H9 (cell line): ENCODE measurements at regions not wholly inside any gene's neighbourhood (a gene's known extent, or its start where the extent isn't known, plus 50 kb on each side); places are given as distances from the start of the nearest gene placed in this dataset.

Experiments
- DNase-seq: peaks from one replicate; pipeline ENCODE4 v3.0.0-alpha.2; 2017
- H2AFZ ChIP-seq: one replicate; pipeline ENCODE4 v1.6.1; 2013; ENCODE audit warnings: mild to moderate bottlenecking, low read length, control low read depth, moderate library complexity
- H2AK5ac ChIP-seq: 2 replicates; pipeline ENCODE4 v1.6.1; 2013; ENCODE audit warnings: low read length, control low read depth, mixed read lengths; ENCODE audit not compliant: insufficient read length
- H2BK120ac ChIP-seq: one replicate; pipeline ENCODE4 v1.6.1; 2013; ENCODE audit warnings: low read depth, mild to moderate bottlenecking, low read length, control low read depth, inconsistent platforms; ENCODE audit not compliant: poor library complexity, severe bottlenecking
- H2BK12ac ChIP-seq: 2 replicates; pipeline ENCODE4 v1.6.1; 2013; ENCODE audit warnings: low read length, control low read depth, mixed read lengths, low read depth; ENCODE audit not compliant: insufficient read length
- H2BK15ac ChIP-seq: 2 replicates; pipeline ENCODE4 v1.6.1; 2013; ENCODE audit warnings: low read depth, low read length, control low read depth
- H2BK20ac ChIP-seq: one replicate; pipeline ENCODE4 v1.6.1; 2013; ENCODE audit warnings: low read depth, mild to moderate bottlenecking, low read length, control low read depth, inconsistent platforms; ENCODE audit not compliant: poor library complexity, severe bottlenecking
- H2BK5ac ChIP-seq: 2 replicates; pipeline ENCODE4 v1.6.1; 2013; ENCODE audit warnings: low read length, control low read depth, mixed read lengths; ENCODE audit not compliant: insufficient read length
- H3K14ac ChIP-seq: 2 replicates; pipeline ENCODE4 v1.6.1; 2013; ENCODE audit warnings: low read length, control low read depth; ENCODE audit not compliant: insufficient read depth
- H3K18ac ChIP-seq: 2 replicates; pipeline ENCODE4 v1.6.1; 2013; ENCODE audit warnings: low read depth, mild to moderate bottlenecking, mixed read lengths, low read length, control low read depth; ENCODE audit not compliant: insufficient read length
- H3K23ac ChIP-seq: 2 replicates; pipeline ENCODE4 v1.6.1; 2013; ENCODE audit warnings: low read length, control low read depth, mixed read lengths, low read depth; ENCODE audit not compliant: insufficient read length
- H3K23me2 ChIP-seq: 2 replicates; pipeline ENCODE4 v1.6.1; 2013; ENCODE audit warnings: low read depth, mild to moderate bottlenecking, mixed read lengths, low read length, control low read depth; ENCODE audit not compliant: insufficient read length, poor library complexity, severe bottlenecking
- H3K27ac ChIP-seq: 2 replicates; pipeline ENCODE4 v1.5.1; 2013; ENCODE audit warnings: low read length, control low read depth, mixed read lengths, low read depth; ENCODE audit not compliant: insufficient read length
- H3K27me3 ChIP-seq: 2 replicates; pipeline ENCODE4 v1.6.1; 2013; ENCODE audit warnings: low read length, control low read depth, inconsistent platforms; ENCODE audit not compliant: insufficient read depth
- H3K4ac ChIP-seq: 2 replicates; pipeline ENCODE4 v1.6.1; 2013; ENCODE audit warnings: low read depth, mild to moderate bottlenecking, control low read depth, inconsistent platforms, low read length, moderate library complexity
- H3K4me1 ChIP-seq: 2 replicates; pipeline ENCODE4 v1.6.1; 2013; ENCODE audit warnings: low read length, control low read depth, inconsistent platforms; ENCODE audit not compliant: insufficient read depth
- H3K4me2 ChIP-seq: 2 replicates; pipeline ENCODE4 v1.6.1; 2013; ENCODE audit warnings: low read length, control low read depth, mixed read lengths; ENCODE audit not compliant: insufficient read length, insufficient read depth
- H3K56ac ChIP-seq: 2 replicates; pipeline ENCODE4 v1.6.1; 2013; ENCODE audit warnings: low read depth, mild to moderate bottlenecking, mixed read lengths, low read length, control low read depth; ENCODE audit not compliant: insufficient read length
- H3K79me1 ChIP-seq: 2 replicates; pipeline ENCODE4 v1.6.1; 2013; ENCODE audit warnings: low read depth, mild to moderate bottlenecking, moderate library complexity, low read length, control low read depth, inconsistent platforms; ENCODE audit not compliant: insufficient read depth, poor library complexity, severe bottlenecking
- H3K79me2 ChIP-seq: 2 replicates; pipeline ENCODE4 v1.6.1; 2013; ENCODE audit warnings: low read length, control low read depth, inconsistent platforms; ENCODE audit not compliant: insufficient read depth
- H3K9ac ChIP-seq: 2 replicates; pipeline ENCODE4 v1.6.1; 2013; ENCODE audit warnings: low read length, control low read depth, mixed read lengths; ENCODE audit not compliant: insufficient read length; ENCODE audit errors: extremely low read depth
- H3K9me3 ChIP-seq: one replicate; pipeline ENCODE4 v1.6.1; 2013; ENCODE audit warnings: low read depth, low read length, inconsistent platforms; ENCODE audit not compliant: control insufficient read depth
- H3T11ph ChIP-seq: one replicate; pipeline ENCODE4 v1.6.1; 2013; ENCODE audit warnings: mild to moderate bottlenecking, low read length, control low read depth, inconsistent platforms
- H4K20me1 ChIP-seq: one replicate; pipeline ENCODE4 v1.6.1; 2013; ENCODE audit not compliant: control insufficient read depth, insufficient read length, insufficient read depth
- H4K5ac ChIP-seq: 2 replicates; pipeline ENCODE4 v1.6.1; 2013; ENCODE audit warnings: low read depth, mild to moderate bottlenecking, mixed read lengths, low read length, control low read depth; ENCODE audit not compliant: insufficient read length
- H4K8ac ChIP-seq: replicated peaks from 2 replicates; pipeline ENCODE4 v1.6.1; 2013; ENCODE audit warnings: low read length, control low read depth, mixed read lengths, low read depth; ENCODE audit not compliant: insufficient read length
- H4K91ac ChIP-seq: 2 replicates; pipeline ENCODE4 v1.6.1; 2013; ENCODE audit warnings: low read depth, mild to moderate bottlenecking, moderate library complexity, mixed read lengths, low read length, control low read depth; ENCODE audit not compliant: insufficient read length
- H3K27ac Mint-ChIP-seq, 3 experiments: 2 replicates in 2 of 3; 3 replicates in 1 of 3; pipeline ENCODE4 v1.8.0; 2020 to 2021; ENCODE audit warnings: mixed read lengths in 3 of 3, mild to moderate bottlenecking in 1 of 3, moderate library complexity in 1 of 3
- H3K27me3 Mint-ChIP-seq: 2 replicates; pipeline ENCODE4 v1.8.0; 2021; ENCODE audit warnings: low read depth, mild to moderate bottlenecking, moderate library complexity, mixed read lengths
- H3K36me3 Mint-ChIP-seq, 3 experiments: 2 replicates in 2 of 3; 3 replicates in 1 of 3; pipeline ENCODE4 v1.8.0; 2020 to 2021; ENCODE audit warnings: low read depth in 3 of 3, mixed read lengths in 3 of 3; ENCODE audit not compliant: insufficient read depth in 1 of 3
- H3K4me1 Mint-ChIP-seq, 2 experiments: 2 replicates each; pipeline ENCODE4 v1.8.0; 2020; ENCODE audit warnings: mixed read lengths in 2 of 2
- H3K4me3 Mint-ChIP-seq, 2 experiments: 2 replicates in 1 of 2; 3 replicates in 1 of 2; pipeline ENCODE4 v1.8.0; 2020 to 2021; ENCODE audit warnings: mild to moderate bottlenecking in 2 of 2, mixed read lengths in 2 of 2, moderate library complexity in 1 of 2
- H3K9me3 Mint-ChIP-seq, 2 experiments: 2 replicates in 1 of 2; 3 replicates in 1 of 2; pipeline ENCODE4 v1.8.0; 2020; ENCODE audit warnings: mild to moderate bottlenecking in 2 of 2, mixed read lengths in 2 of 2, moderate library complexity in 1 of 2
- WGBS: extraction: QIAGEN DNeasy Blood & Tissue Kit; methylation state at CpG from one replicate; pipeline ENCODE4 v1.1.7; 2013; ENCODE audit warnings: missing lambda C conversion rate, low lambda C conversion rate, mixed read lengths; ENCODE audit not compliant: insufficient read length; ENCODE audit errors: extremely low coverage; 5-methylcytosine and 5-hydroxymethylcytosine counted together
- TF ChIP-seq, protein P1 (sequence below): fragments of 200-600 bp; sonication (generic); conservative IDR thresholded peaks from 3 replicates; pipeline ENCODE4 v1.8.0; 2021; ENCODE audit warnings: antibody characterized with exemption, mild to moderate bottlenecking

GRCh38 chr5:166649676-166650075 is 1641.8 kb upstream of the WWC1 start:
- Histone ChIP-seq H3K9me3 (no peaks in the 10 kb centered on the region), H3K9ac (no peak overlapping the region), H2BK20ac (no peak overlapping the region), H4K8ac (no peak overlapping the region), H2AK5ac (no peak overlapping the region), H4K20me1 (no peaks in the 10 kb centered on the region), H3K79me1 (no peaks in the 10 kb centered on the region), H2BK5ac (no peak overlapping the region), H3K27ac (no peak overlapping the region), H3K23ac (no peak overlapping the region), H4K5ac (no peak overlapping the region), H2BK12ac (no peak overlapping the region), H3K4me2 (no peak overlapping the region), H3K79me2 (no peaks in the 10 kb centered on the region), H4K91ac (no peak overlapping the region), H3T11ph (no peak overlapping the region), H3K18ac (no peak overlapping the region), H3K4me1 (no peaks in the 10 kb centered on the region), H2BK15ac (no peak overlapping the region), H3K56ac (no peak overlapping the region), H3K23me2 (no peaks in the 10 kb centered on the region), H3K14ac (no peak overlapping the region), H2BK120ac (no peak overlapping the region), H2AFZ (no peak overlapping the region), H3K4ac (no peak overlapping the region), H3K27me3 (no peaks in the 10 kb centered on the region)
- TF ChIP-seq, protein P1, sequence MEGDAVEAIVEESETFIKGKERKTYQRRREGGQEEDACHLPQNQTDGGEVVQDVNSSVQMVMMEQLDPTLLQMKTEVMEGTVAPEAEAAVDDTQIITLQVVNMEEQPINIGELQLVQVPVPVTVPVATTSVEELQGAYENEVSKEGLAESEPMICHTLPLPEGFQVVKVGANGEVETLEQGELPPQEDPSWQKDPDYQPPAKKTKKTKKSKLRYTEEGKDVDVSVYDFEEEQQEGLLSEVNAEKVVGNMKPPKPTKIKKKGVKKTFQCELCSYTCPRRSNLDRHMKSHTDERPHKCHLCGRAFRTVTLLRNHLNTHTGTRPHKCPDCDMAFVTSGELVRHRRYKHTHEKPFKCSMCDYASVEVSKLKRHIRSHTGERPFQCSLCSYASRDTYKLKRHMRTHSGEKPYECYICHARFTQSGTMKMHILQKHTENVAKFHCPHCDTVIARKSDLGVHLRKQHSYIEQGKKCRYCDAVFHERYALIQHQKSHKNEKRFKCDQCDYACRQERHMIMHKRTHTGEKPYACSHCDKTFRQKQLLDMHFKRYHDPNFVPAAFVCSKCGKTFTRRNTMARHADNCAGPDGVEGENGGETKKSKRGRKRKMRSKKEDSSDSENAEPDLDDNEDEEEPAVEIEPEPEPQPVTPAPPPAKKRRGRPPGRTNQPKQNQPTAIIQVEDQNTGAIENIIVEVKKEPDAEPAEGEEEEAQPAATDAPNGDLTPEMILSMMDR: no peak
- H3K27ac Mint-ChIP-seq: no peak overlapping the region
- no peaks in the 10 kb centered on the region for H3K27me3 Mint-ChIP-seq
- no peak for DNase-seq
- H3K36me3 Mint-ChIP-seq: peaks cover 0 to 12% (median 0%) of the 10 kb centered on the region in 3 experiments; a peak in 2 of 7 replicates
- no peak overlapping the region for H3K4me3 Mint-ChIP-seq
- WGBS: no CpG with 5 or more reads among the region's 1 CpG
- H3K9me3 Mint-ChIP-seq: peaks cover 0 to 2% of the 10 kb centered on the region in 2 experiments; a peak in 1 of 5 replicates
- H3K4me1 Mint-ChIP-seq: peaks cover under 1 to 8% of the 10 kb centered on the region in 2 experiments; a peak in 3 of 4 replicates
